Endothelial cell of umbilical vein (primary cell): ENCODE measurements at regions not wholly inside any gene's neighbourhood (a gene's known extent, or its start where the extent isn't known, plus 50 kb on each side); places are given as distances from the start of the nearest gene placed in this dataset.

Source experiments
- BruUV-seq: library from RNA; stranded (reverse); fragments of 400-500 nt; replicated peaks from 2 replicates; lab custom pipeline; 2021; lab: Mats Ljungman, UMichigan
- CTCF ChIA-PET: fragments of 300-600, 350-600 bp; sonication (Branson Sonifier 250); formaldehyde crosslinking; loops from one replicate; lab custom pipeline; 2021; ENCODE audit warnings: antibody characterized with exemption, inconsistent platforms; lab: Charles Lee
- POLR2A ChIA-PET: fragments of 300-600, 350-600 bp; sonication (Branson Sonifier 250); formaldehyde crosslinking; loops from one replicate; lab custom pipeline; 2021; ENCODE audit warnings: antibody characterized with exemption, inconsistent platforms; lab: Charles Lee
- DNase-seq: peaks from one replicate; pipeline ENCODE4 v3.0.0-alpha.2; 2011; ENCODE audit warnings: low read depth, low spot score
- FAIRE-seq: peaks from 2 replicates; lab custom pipeline; 2011; peaks lifted over from hg19 to GRCh38; lab: Jason Lieb, UNC
- H2AFZ ChIP-seq: 2 replicates; pipeline ENCODE4 v1.6.0; 2012; ENCODE audit warnings: low read depth, low read length, control low read depth, inconsistent platforms
- H3K27ac ChIP-seq: 2 replicates; pipeline ENCODE4 v1.5.1; 2011; ENCODE audit warnings: low read depth, mild to moderate bottlenecking, control low read depth, low read length, moderate library complexity; ENCODE audit not compliant: insufficient read depth
- H3K27me3 ChIP-seq, 2 experiments: 2 replicates each; pipeline versions ENCODE4 v1.6.0 to v1.6.1; 2011; ENCODE audit warnings: low read length in 2 of 2, mixed read lengths in 1 of 2; ENCODE audit not compliant: control insufficient read depth in 2 of 2, insufficient read depth in 2 of 2
- H3K36me3 ChIP-seq, 2 experiments: 2 replicates in 1 of 2; 3 replicates in 1 of 2; pipeline ENCODE4 v1.5.1; 2011; ENCODE audit warnings: low read length in 2 of 2, mild to moderate bottlenecking in 1 of 2, moderate library complexity in 1 of 2; ENCODE audit not compliant: control insufficient read depth in 2 of 2, insufficient read depth in 2 of 2; ENCODE audit errors: extremely low read depth in 1 of 2
- H3K4me1 ChIP-seq: 3 replicates; pipeline ENCODE4 v1.5.1; 2011; ENCODE audit warnings: mild to moderate bottlenecking, low read length; ENCODE audit not compliant: control insufficient read depth, insufficient read depth; ENCODE audit errors: extremely low read depth
- H3K4me2 ChIP-seq: 2 replicates; pipeline ENCODE4 v1.6.1; 2011; ENCODE audit warnings: low read length, control low read depth, mixed read lengths; ENCODE audit not compliant: insufficient read depth
- H3K4me3 ChIP-seq, 3 experiments: fragments of 200-600 bp in 1 of 3; sonication (generic), shearing (Covaris generic) in 1 of 3; replicated peaks in 1 of 3; 2 replicates each; pipeline ENCODE4 v1.5.1; 2011 to 2016; ENCODE audit warnings: control low read depth in 3 of 3, low read length in 3 of 3, mild to moderate bottlenecking in 2 of 3, inconsistent platforms in 1 of 3, low read depth in 1 of 3, moderate library complexity in 1 of 3; ENCODE audit not compliant: insufficient read depth in 1 of 3
- H3K79me2 ChIP-seq: 2 replicates; pipeline ENCODE4 v1.6.0; 2012; ENCODE audit warnings: low read length, inconsistent platforms; ENCODE audit not compliant: control insufficient read depth, insufficient read depth
- H3K9ac ChIP-seq: replicated peaks from 2 replicates; pipeline ENCODE3; 2011; ENCODE audit warnings: low read length, control low read depth; ENCODE audit not compliant: insufficient read depth; ENCODE audit errors: extremely low read depth
- H3K9me1 ChIP-seq: replicated peaks from 3 replicates; pipeline ENCODE4 v1.6.0; 2011; ENCODE audit warnings: mild to moderate bottlenecking, low read length; ENCODE audit not compliant: control insufficient read depth, insufficient read depth; ENCODE audit errors: extremely low read depth
- H3K9me3 ChIP-seq: replicated peaks from 2 replicates; pipeline ENCODE4 v1.5.1; 2012; ENCODE audit warnings: low read length, inconsistent platforms; ENCODE audit not compliant: control insufficient read depth, insufficient read depth
- H4K20me1 ChIP-seq: replicated peaks from 2 replicates; pipeline ENCODE3; 2011; ENCODE audit warnings: mild to moderate bottlenecking, low read length; ENCODE audit not compliant: control insufficient read depth, insufficient read depth; ENCODE audit errors: extremely low read depth
- EZH2 ChIP-seq: IDR thresholded peaks from 2 replicates; pipeline ENCODE4 v1.6.1; 2012; ENCODE audit warnings: borderline replicate concordance, low read depth, mild to moderate bottlenecking, moderate library complexity, low read length, inconsistent platforms; ENCODE audit not compliant: severe bottlenecking
- FOS ChIP-seq: IDR thresholded peaks from 2 replicates; pipeline ENCODE4 v1.6.1; 2011; ENCODE audit warnings: mild to moderate bottlenecking, low read length, moderate library complexity, borderline replicate concordance; ENCODE audit not compliant: insufficient read depth
- GATA2 ChIP-seq: IDR thresholded peaks from 2 replicates; pipeline ENCODE4 v1.7.0; 2011; ENCODE audit warnings: low read depth, mild to moderate bottlenecking, moderate library complexity, mixed read lengths, low read length; ENCODE audit not compliant: insufficient read length, insufficient read depth
- JUN ChIP-seq: IDR thresholded peaks from 2 replicates; pipeline ENCODE4 v1.6.1; 2011; ENCODE audit warnings: borderline replicate concordance, low read depth; ENCODE audit not compliant: insufficient read length, insufficient read depth
- MYC ChIP-seq: IDR thresholded peaks from one replicate; pipeline ENCODE4 v1.6.1; 2011; ENCODE audit warnings: mild to moderate bottlenecking, low read depth, low read length
- POLR2A ChIP-seq: IDR thresholded peaks from 2 replicates; pipeline ENCODE4 v1.6.1; 2012; ENCODE audit warnings: low read depth, mild to moderate bottlenecking, control low read depth, low read length
- POLR2AphosphoS5 ChIP-seq: IDR thresholded peaks from 2 replicates; pipeline ENCODE4 v1.6.1; 2012; ENCODE audit warnings: low read depth, mild to moderate bottlenecking, control low read depth, low read length, moderate library complexity; ENCODE audit not compliant: insufficient read depth
- dilution Hi-C: fragments of 300-500 bp; cut with MboI; formaldehyde crosslinking; loops from one replicate; pipeline ENCODE4 v1.15.0; 2019; ENCODE audit warnings: low sequenced_read_pairs; ENCODE audit not compliant: extremely low pct_ligation_motif_present
- intact Hi-C: fragments of 100-400 bp; cut with micrococcal nuclease; formaldehyde crosslinking; loops from one replicate; pipeline ENCODE4 v1.10.0; 2022
- TF ChIP-seq, protein P1 (sequence below), 2 donors: IDR thresholded peaks; 1 replicate in 1 of 2; 2 replicates in 1 of 2; pipeline ENCODE4 v1.5.1; 2011; ENCODE audit warnings: low read length in 2 of 2, mild to moderate bottlenecking in 2 of 2, moderate library complexity in 2 of 2, control low read depth in 1 of 2, inconsistent platforms in 1 of 2, low read depth in 1 of 2; ENCODE audit not compliant: insufficient read depth in 1 of 2; ENCODE audit errors: extremely low read depth in 1 of 2
- TF ChIP-seq, protein P2 (sequence below): IDR thresholded peaks from 2 replicates; pipeline ENCODE4 v1.6.1; 2011; ENCODE audit not compliant: insufficient read depth, insufficient read length

DNA sequence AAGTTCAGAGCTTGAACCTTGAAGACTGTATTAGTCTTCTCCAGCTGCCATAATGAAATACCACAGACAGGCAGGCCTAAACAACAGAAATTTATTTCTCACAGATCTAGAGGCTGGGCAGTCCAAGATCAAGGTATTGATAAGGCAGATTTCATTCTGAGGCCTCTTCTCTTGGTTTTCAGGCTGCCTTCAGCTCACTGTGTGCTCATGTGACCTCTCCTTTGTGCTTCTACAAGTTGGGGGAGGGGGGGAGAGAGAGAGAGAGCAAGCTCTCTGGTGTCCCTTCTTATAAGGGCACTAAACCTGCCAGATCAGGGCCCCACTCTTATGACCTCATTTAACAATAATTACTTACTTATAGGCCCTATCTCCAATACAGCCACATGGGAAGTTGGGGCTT lies 102.6 kb upstream of the RSPO3 start:
- intact Hi-C loops: no loop called here

More for the DNA sequence above, 102.6 kb upstream of the RSPO3 start:
- Histone ChIP-seq H3K79me2 (no peaks in the 10 kb centered on the region), H3K27me3 (no peaks in the 10 kb centered on the region), H2AFZ (no peak overlapping the region), H3K27ac (no peak overlapping the region), H3K4me1 (no peaks in the 10 kb centered on the region), H3K9me3 (no peaks in the 10 kb centered on the region), H3K4me3 (no peak overlapping the region), H3K9me1 (no peaks in the 10 kb centered on the region), H3K4me2 (no peak overlapping the region), H3K9ac (no peak overlapping the region), H3K36me3 (no peaks in the 10 kb centered on the region), H4K20me1 (peaks cover 2% of the 10 kb centered on the region)
- no peak for TF ChIP-seq POLR2A
- TF ChIP-seq EZH2: no peak
- TF ChIP-seq, protein P1, sequence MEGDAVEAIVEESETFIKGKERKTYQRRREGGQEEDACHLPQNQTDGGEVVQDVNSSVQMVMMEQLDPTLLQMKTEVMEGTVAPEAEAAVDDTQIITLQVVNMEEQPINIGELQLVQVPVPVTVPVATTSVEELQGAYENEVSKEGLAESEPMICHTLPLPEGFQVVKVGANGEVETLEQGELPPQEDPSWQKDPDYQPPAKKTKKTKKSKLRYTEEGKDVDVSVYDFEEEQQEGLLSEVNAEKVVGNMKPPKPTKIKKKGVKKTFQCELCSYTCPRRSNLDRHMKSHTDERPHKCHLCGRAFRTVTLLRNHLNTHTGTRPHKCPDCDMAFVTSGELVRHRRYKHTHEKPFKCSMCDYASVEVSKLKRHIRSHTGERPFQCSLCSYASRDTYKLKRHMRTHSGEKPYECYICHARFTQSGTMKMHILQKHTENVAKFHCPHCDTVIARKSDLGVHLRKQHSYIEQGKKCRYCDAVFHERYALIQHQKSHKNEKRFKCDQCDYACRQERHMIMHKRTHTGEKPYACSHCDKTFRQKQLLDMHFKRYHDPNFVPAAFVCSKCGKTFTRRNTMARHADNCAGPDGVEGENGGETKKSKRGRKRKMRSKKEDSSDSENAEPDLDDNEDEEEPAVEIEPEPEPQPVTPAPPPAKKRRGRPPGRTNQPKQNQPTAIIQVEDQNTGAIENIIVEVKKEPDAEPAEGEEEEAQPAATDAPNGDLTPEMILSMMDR (IDR thresholded peaks at IDR 0.05; ENCODE audit: extremely low read depth in 1 of 2, insufficient read depth in 1 of 2, low read depth in 1 of 2, low read length in 2 of 2): no peak
- TF ChIP-seq JUN: no peak
- TF ChIP-seq POLR2AphosphoS5: no peak
- no peak for TF ChIP-seq FOS
- no peak for TF ChIP-seq GATA2
- TF ChIP-seq, protein P2, sequence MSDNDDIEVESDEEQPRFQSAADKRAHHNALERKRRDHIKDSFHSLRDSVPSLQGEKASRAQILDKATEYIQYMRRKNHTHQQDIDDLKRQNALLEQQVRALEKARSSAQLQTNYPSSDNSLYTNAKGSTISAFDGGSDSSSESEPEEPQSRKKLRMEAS: no peak
- no peak for TF ChIP-seq MYC
- no TSS peak for BruUV-seq
- dilution Hi-C loops: no loop called here
- CTCF ChIA-PET: no interaction called here
- DNase-seq (no peak), FAIRE-seq (no peak)
- POLR2A ChIA-PET: no interaction called here
